ENCODE measurements at regions not wholly inside any gene's neighbourhood (a gene's known extent, or its start where the extent isn't known, plus 50 kb on each side); places are given as distances from the start of the nearest gene placed in this dataset.

GRCh38 chr11:106176817-106177216 is 99.4 kb downstream of the AASDHPPT start:
- Histone ChIP-seq H3K4me1 (replicated peaks) (no peaks in the 10 kb centered on the region), H3K27me3 (replicated peaks; ENCODE audit: insufficient read depth) (no peaks in the 10 kb centered on the region), H3K4me3 (no peak overlapping the region), H3K27ac (no peak overlapping the region), H3K9me3 (no peaks in the 10 kb centered on the region), H3K36me3 (no peaks in the 10 kb centered on the region)
- WGBS: 93% methylated on average over 17 of the region's 17 CpGs
- intact Hi-C loops (cut with DNase I): no loop called here
- no peak for DNase-seq (ENCODE audit: low spot score)
- TF ChIP-seq CTCF (IDR thresholded peaks at IDR 0.05) (no peak), POLR2AphosphoS5 (IDR thresholded peaks at IDR 0.05) (no peak), POLR2A (IDR thresholded peaks at IDR 0.05) (no peak)

DNA sequence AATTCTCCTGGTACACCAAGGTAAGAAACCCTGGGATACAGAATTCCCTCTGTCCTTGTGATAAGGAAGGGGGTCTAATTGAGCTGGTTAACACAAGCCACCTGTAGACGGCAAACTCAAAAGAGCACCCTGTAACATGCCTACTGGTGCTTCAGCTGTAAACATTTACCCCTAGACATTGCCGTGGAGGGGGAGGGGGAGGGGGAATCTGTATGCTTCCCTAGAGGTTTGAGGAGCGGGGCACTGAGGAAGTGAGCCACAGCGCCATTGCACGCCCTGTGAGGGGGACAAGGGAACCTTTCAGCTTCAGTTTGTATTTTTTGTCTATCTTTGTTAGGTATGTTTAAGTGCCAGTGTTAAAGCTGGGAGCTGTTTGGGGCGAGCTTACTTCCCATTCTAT is 99.8 kb downstream of the AASDHPPT start:
- no peak for TF ChIP-seq CTCF (IDR thresholded peaks at IDR 0.05)
- 74% methylated on average over 6 of the region's 6 CpGs for WGBS
- no peak for DNase-seq (ENCODE audit: low spot score)

GRCh38 chr11:106178361-106178760 is 100.9 kb downstream of the AASDHPPT start:
- H3K4me3 ChIP-seq: no peak overlapping the region
- H3K27ac ChIP-seq: no peak overlapping the region
- no peak for TF ChIP-seq POLR2A (IDR thresholded peaks at IDR 0.05)
- no peak for TF ChIP-seq CTCF (IDR thresholded peaks at IDR 0.05)
- TF ChIP-seq POLR2AphosphoS5 (IDR thresholded peaks at IDR 0.05): no peak
- no peaks in the 10 kb centered on the region for H3K4me1 ChIP-seq (replicated peaks)
- DNase-seq (ENCODE audit: low spot score): no peak
- H3K27me3 ChIP-seq (replicated peaks; ENCODE audit: insufficient read depth): no peaks in the 10 kb centered on the region
- no peaks in the 10 kb centered on the region for H3K9me3 ChIP-seq
- intact Hi-C loops (cut with DNase I): no loop called here
- 84% methylated on average over 1 of the region's 1 CpG for WGBS
- no peaks in the 10 kb centered on the region for H3K36me3 ChIP-seq

More for the DNA sequence above, 99.8 kb downstream of the AASDHPPT start:
- intact Hi-C loops (cut with DNase I): no loop called here
- Histone ChIP-seq H3K4me1 (replicated peaks) (no peaks in the 10 kb centered on the region), H3K9me3 (no peaks in the 10 kb centered on the region), H3K4me3 (no peak overlapping the region), H3K27me3 (replicated peaks; ENCODE audit: insufficient read depth) (no peaks in the 10 kb centered on the region), H3K27ac (no peak overlapping the region), H3K36me3 (no peaks in the 10 kb centered on the region)

DNA sequence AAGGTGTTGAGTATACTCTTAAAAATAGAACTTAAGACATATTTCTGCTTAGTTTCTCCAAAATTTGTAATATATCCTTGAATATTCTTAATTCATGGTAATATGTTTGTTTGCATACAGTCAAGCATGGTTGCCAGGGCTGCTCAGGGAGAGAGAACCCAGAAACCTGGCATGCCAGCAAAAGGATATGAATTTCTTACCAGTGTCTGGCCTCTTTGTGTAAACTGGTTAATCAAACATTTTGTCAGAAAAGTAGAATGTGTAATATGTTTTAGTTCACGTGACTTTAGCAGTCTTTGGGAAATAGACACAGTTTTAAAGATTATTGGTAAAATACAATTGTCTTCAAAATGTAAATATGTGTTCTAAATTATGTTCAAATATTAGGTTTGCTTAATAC is 101.6 kb downstream of the AASDHPPT start:
- no peak overlapping the region for H3K4me3 ChIP-seq
- TF ChIP-seq CTCF (IDR thresholded peaks at IDR 0.05) (no peak), POLR2A (IDR thresholded peaks at IDR 0.05) (no peak), POLR2AphosphoS5 (IDR thresholded peaks at IDR 0.05) (no peak)
- H3K27ac ChIP-seq: no peak overlapping the region
- no peaks in the 10 kb centered on the region for H3K9me3 ChIP-seq
- no peak for DNase-seq (ENCODE audit: low spot score)
- H3K27me3 ChIP-seq (replicated peaks; ENCODE audit: insufficient read depth): no peaks in the 10 kb centered on the region
- H3K36me3 ChIP-seq: no peaks in the 10 kb centered on the region
- no peaks in the 10 kb centered on the region for H3K4me1 ChIP-seq (replicated peaks)
- WGBS: 48% methylated on average over 1 of the region's 1 CpG
- intact Hi-C loops (cut with DNase I): no loop called here

DNA sequence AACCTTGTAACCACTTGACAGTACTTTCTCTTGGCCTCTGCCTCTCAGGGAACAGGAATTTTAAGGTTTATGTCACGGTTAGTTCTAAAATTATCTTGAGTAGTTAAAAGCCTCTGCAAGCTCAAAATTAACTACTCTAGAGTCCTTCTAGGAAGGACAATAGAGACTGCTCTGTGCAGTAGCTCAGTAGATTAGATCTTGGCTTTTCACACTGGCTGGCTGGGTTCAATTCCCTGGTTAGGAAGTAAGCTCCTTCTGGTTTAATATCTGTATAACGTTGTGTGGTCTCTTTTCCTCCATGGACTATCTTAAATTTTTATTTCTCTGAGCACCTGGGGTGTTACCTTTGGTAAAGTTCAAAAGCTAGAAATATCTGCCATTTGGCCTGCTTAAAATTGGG is 109.2 kb downstream of the AASDHPPT start:
- H3K9me3 ChIP-seq: no peaks in the 10 kb centered on the region
- no peaks in the 10 kb centered on the region for H3K4me1 ChIP-seq (replicated peaks)
- no peaks in the 10 kb centered on the region for H3K27me3 ChIP-seq (replicated peaks; ENCODE audit: insufficient read depth)
- H3K27ac ChIP-seq: no peak overlapping the region
- TF ChIP-seq POLR2AphosphoS5 (IDR thresholded peaks at IDR 0.05): no peak
- no peak for TF ChIP-seq POLR2A (IDR thresholded peaks at IDR 0.05)
- TF ChIP-seq CTCF (IDR thresholded peaks at IDR 0.05): no peak
- DNase-seq (ENCODE audit: low spot score): no peak
- no peak overlapping the region for H3K4me3 ChIP-seq
- H3K36me3 ChIP-seq: no peaks in the 10 kb centered on the region
- intact Hi-C loops (cut with DNase I): no loop called here
- 85% methylated on average over 2 of the region's 2 CpGs for WGBS

All from prostate gland (tissue), 2 donors.